GM12875 (cell line): ENCODE measurements at regions not wholly inside any gene's neighbourhood (a gene's known extent, or its start where the extent isn't known, plus 50 kb on each side); places are given as distances from the start of the nearest gene placed in this dataset.

Source experiments
- H3K4me3 ChIP-seq: one replicate; pipeline ENCODE4 v1.5.1; 2011; ENCODE audit warnings: low read depth, low read length, control low read depth
- CTCF ChIP-seq: IDR thresholded peaks from 2 replicates; pipeline ENCODE4 v1.5.1; 2011; ENCODE audit warnings: low read depth, mild to moderate bottlenecking, control low read depth, inconsistent platforms, low read length, moderate library complexity, borderline replicate concordance; ENCODE audit not compliant: insufficient read depth

- TF ChIP-seq CTCF: no peak
- H3K4me3 ChIP-seq: no peak overlapping the region
Observed at GRCh38 chr6:133818320-133818719, 70.6 kb upstream of the TCF21 start.

- TF ChIP-seq CTCF: no peak
Observed at GRCh38 chr6:133820208-133820607, 68.7 kb upstream of the TCF21 start.

GRCh38 chr6:133827766-133828165, 61.1 kb upstream of the TCF21 start:
- no peak overlapping the region for H3K4me3 ChIP-seq
- TF ChIP-seq CTCF: no peak

More at GRCh38 chr6:133820208-133820607, 68.7 kb upstream of the TCF21 start:
- no peak overlapping the region for H3K4me3 ChIP-seq

- no peak for TF ChIP-seq CTCF
- H3K4me3 ChIP-seq: no peak overlapping the region
Observed at GRCh38 chr6:133833949-133834359, 55.0 kb upstream of the TCF21 start.

GRCh38 chr6:133834472-133835170, 54.3 kb upstream of the TCF21 start:
- no peak overlapping the region for H3K4me3 ChIP-seq
- no peak for TF ChIP-seq CTCF

GRCh38 chr6:133835901-133836300, 53.0 kb upstream of the TCF21 start:
- TF ChIP-seq CTCF: no peak
- H3K4me3 ChIP-seq: no peak overlapping the region

- TF ChIP-seq CTCF: peak; percentile 82
- peak overlapping the region; percentile 28 for H3K4me3 ChIP-seq
Observed at GRCh38 chr6:133837801-133838349, 51.0 kb upstream of the TCF21 start.
